Calu3 (cell line): ENCODE measurements at regions not wholly inside any gene's neighbourhood (a gene's known extent, or its start where the extent isn't known, plus 50 kb on each side); places are given as distances from the start of the nearest gene placed in this dataset.

Source experiments
- BruUV-seq: library from RNA; stranded (reverse); fragments of 400-500 nt; replicated peaks from 2 replicates; lab custom pipeline; 2021; lab: Mats Ljungman, UMichigan
- CTCF ChIA-PET: fragments of 300-600 bp; sonication (Branson Sonifier 250); formaldehyde crosslinking; loops from one replicate; lab custom pipeline; 2022; ENCODE audit warnings: antibody characterized with exemption; lab: Charles Lee
- DNase-seq: peaks from one replicate; pipeline ENCODE4 v3.0.0; 2022
- H3K27ac Mint-ChIP-seq: one replicate; pipeline ENCODE4 v1.8.0; 2022; ENCODE audit warnings: mixed read lengths; ENCODE audit not compliant: unreplicated experiment
- H3K27me3 Mint-ChIP-seq: one replicate; pipeline ENCODE4 v1.8.0; 2022; ENCODE audit warnings: mixed read lengths; ENCODE audit not compliant: unreplicated experiment
- H3K36me3 Mint-ChIP-seq: one replicate; pipeline ENCODE4 v1.8.0; 2022; ENCODE audit warnings: mild to moderate bottlenecking, moderate library complexity, mixed read lengths; ENCODE audit not compliant: insufficient read depth, unreplicated experiment
- H3K4me1 Mint-ChIP-seq: one replicate; pipeline ENCODE4 v1.8.0; 2022; ENCODE audit warnings: mild to moderate bottlenecking, low read depth, mixed read lengths; ENCODE audit not compliant: unreplicated experiment
- H3K4me3 Mint-ChIP-seq: one replicate; pipeline ENCODE4 v1.8.0; 2022; ENCODE audit warnings: mild to moderate bottlenecking, low read depth, moderate library complexity, mixed read lengths; ENCODE audit not compliant: unreplicated experiment
- H3K9me3 Mint-ChIP-seq: one replicate; pipeline ENCODE4 v1.8.0; 2022; ENCODE audit warnings: low read depth, mixed read lengths; ENCODE audit not compliant: unreplicated experiment
- CTCF ChIP-seq: fragments of 200-600 bp; IDR thresholded peaks from one replicate; pipeline ENCODE4 v1.8.0; 2022; ENCODE audit warnings: antibody characterized with exemption; ENCODE audit not compliant: unreplicated experiment
- intact Hi-C: fragments of 100-400 bp; cut with micrococcal nuclease; formaldehyde crosslinking; loops from one replicate; pipeline ENCODE4 v1.10.0; 2022; ENCODE audit not compliant: unreplicated experiment

GRCh38 chr9:96126321-96126881 is 175.6 kb downstream of the HSD17B3 start:
- H3K4me3 Mint-ChIP-seq: no peak overlapping the region
- no TSS peak for BruUV-seq
- intact Hi-C loops: no loop called here

GRCh38 chr9:96125624-96126023 is 176.4 kb downstream of the HSD17B3 start:
- no peak for DNase-seq
- CTCF ChIA-PET: no interaction called here
- Mint-ChIP-seq H3K4me1 (peaks cover 4% of the 10 kb centered on the region), H3K36me3 (no peaks in the 10 kb centered on the region), H3K27ac (no peak overlapping the region), H3K27me3 (peaks cover 10% of the 10 kb centered on the region), H3K4me3 (no peak overlapping the region), H3K9me3 (no peaks in the 10 kb centered on the region)
- no peak for TF ChIP-seq CTCF
- intact Hi-C loops: no loop called here
- BruUV-seq: no TSS peak

More at GRCh38 chr9:96126321-96126881, 175.6 kb downstream of the HSD17B3 start:
- no peak overlapping the region for H3K27ac Mint-ChIP-seq
- CTCF ChIA-PET: interaction anchor here (0.5 kb wide), 1 partner anchor 8 kb away, joined by 3 read pairs; no protein-coding TSS in a partner anchor
- H3K27me3 Mint-ChIP-seq: peaks cover 18% of the 10 kb centered on the region
- TF ChIP-seq CTCF: no peak
- no peaks in the 10 kb centered on the region for H3K36me3 Mint-ChIP-seq
- H3K4me1 Mint-ChIP-seq: no peaks in the 10 kb centered on the region
- no peak for DNase-seq
- H3K9me3 Mint-ChIP-seq: no peaks in the 10 kb centered on the region

- CTCF ChIA-PET: interaction anchor here (0.6 kb wide), 1 partner anchor 536 kb away, joined by 3 read pairs; no protein-coding TSS in a partner anchor
- TF ChIP-seq CTCF: no peak
- intact Hi-C loops: no loop called here
- Mint-ChIP-seq H3K27ac (no peak overlapping the region), H3K4me1 (peaks cover 15% of the 10 kb centered on the region), H3K9me3 (peaks cover 3% of the 10 kb centered on the region), H3K4me3 (no peak overlapping the region), H3K36me3 (no peaks in the 10 kb centered on the region), H3K27me3 (no peaks in the 10 kb centered on the region)
- BruUV-seq: no TSS peak
- no peak for DNase-seq
Measured at GRCh38 chr9:96122751-96123150, 179.2 kb downstream of the HSD17B3 start.

GRCh38 chr9:96122282-96122681 is 179.7 kb downstream of the HSD17B3 start:
- no TSS peak for BruUV-seq
- Mint-ChIP-seq H3K27me3 (no peaks in the 10 kb centered on the region), H3K27ac (no peak overlapping the region), H3K4me1 (peaks cover 20% of the 10 kb centered on the region), H3K36me3 (no peaks in the 10 kb centered on the region), H3K4me3 (no peak overlapping the region), H3K9me3 (peaks cover 3% of the 10 kb centered on the region)
- DNase-seq: no peak
- TF ChIP-seq CTCF: no peak
- CTCF ChIA-PET: no interaction called here
- intact Hi-C loops: no loop called here
